GM18502 (cell line): ENCODE measurements at regions not wholly inside any gene's neighbourhood (a gene's known extent, or its start where the extent isn't known, plus 50 kb on each side); places are given as distances from the start of the nearest gene placed in this dataset.
"Not testable (repeated sequence)": the region's sequence is repeated elsewhere in the genome, so short reads cannot be mapped to it uniquely, and the experiment has no call there.

Experiments used
- ATAC-seq: cut with Tn5 transposase; IDR thresholded peaks from one replicate; pipeline ENCODE4 v1.9.1; 2021; ENCODE audit warnings: mild to moderate bottlenecking; ENCODE audit not compliant: unreplicated experiment, poor library complexity

DNA sequence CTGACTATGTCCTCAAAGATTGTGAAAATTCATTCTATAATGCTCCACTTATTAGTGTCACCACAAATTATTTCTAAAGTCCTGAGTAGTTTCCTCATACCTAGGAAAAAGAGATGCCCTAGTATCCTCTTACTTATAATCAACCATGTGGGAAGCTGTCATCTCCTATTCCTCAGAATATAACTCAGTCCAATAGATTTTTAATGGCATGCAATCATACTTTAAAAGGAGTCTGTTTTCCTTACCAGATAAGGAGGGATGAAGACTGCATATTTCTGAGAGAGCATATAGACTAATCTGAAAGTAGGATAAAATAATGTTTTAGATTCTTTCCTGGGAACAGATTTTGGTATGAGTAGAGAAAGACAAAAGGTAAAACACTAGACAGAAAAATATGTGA lies 727.7 kb upstream of the GRM3 start:
- ATAC-seq: no peak

DNA sequence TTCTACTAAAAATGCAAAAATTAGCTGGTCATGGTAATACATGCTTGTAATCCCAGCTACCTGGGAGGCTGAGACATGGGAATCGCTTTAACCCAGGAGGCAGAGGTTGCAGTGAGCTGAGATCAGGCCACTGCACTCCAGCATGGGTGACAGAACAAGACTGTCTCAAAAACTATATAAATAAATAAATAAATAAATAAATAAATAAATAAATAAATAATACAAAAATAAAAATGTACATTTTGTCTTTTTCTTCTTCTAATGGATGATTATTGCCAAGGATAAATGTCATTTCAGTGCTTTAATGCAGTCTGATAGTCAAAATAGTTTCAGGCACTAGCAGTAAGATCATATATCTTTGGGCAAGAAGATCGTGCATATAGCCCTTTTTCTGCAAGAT lies 727.6 kb upstream of the SEMA3D start:
- no peak for ATAC-seq

DNA sequence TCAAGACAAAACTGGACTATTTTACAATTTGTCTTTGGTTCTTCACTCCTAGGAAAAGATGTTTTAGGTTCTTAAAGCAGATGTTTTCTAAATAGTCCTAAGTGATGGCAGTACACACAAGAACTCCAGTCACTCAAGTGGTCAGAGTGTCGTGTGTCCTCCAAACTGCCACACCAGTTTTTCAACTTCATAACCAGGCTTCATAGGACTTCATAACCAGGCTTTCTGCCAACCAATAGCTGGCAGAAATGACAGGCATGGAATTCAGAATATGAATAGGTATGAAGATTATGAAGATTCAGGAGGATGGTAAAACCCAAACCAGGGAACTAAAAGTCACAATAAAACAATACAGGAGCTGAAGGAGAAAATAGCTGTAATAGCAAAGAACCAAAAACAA lies 721.2 kb upstream of the SEMA3D start:
- no peak for ATAC-seq

DNA sequence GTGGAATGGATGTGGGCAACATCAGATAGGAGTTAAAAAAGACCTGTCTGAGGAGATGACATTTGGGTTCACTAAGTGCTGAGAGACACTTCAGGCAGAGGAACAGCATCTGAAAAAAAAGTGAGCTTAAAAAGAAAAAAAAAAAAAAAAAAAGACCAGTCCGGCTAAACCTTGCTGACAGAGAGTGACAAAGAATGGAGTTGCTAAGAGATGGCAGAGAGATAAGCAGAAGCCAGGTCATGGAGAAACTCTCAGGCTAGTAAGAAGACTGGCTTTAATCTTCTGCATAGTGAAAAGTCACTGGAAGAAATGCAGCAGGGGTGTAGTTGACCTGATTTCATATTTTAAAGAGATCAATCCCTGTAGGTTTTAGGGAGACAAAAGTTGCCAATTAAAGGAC lies 711.1 kb upstream of the SEMA3D start:
- ATAC-seq: no peak

DNA sequence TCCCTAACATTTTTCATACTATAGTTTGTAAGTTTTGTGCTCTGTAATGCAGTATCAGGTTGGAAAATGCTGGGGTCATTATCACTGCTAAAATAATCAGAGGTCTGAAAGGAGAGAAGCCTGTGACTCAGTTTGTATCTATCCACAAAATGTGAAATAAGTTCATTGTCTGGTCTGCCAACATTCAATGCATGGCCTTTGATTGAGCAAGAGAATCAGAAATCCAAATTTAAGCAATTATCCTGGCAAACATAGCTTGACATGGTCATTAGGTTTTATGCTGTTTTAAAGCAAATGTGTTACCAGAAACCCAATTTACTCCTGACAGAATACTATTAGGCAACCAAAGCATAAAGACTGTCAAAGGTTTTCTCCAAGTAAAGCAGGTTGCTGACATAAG lies 709.7 kb upstream of the SEMA3D start:
- no peak for ATAC-seq

DNA sequence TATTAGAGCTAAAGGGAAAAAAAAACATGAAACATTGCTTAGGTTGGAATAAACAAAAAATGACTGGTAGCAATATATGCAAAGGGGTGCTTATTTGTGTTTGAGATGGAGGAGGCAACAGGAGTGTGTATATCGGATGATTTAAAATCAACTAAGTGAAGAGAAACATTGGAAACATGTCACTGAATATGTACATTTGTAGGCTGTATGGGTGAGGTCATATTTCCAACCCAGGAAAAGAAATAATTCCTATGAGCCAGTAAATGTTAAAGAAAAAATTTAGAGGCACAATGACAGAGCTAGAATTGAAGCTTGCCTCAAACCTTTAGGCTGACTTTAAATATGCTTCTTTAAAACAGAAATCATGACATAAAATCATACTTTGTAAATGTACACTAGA lies 709.0 kb upstream of the SEMA3D start:
- no peak for ATAC-seq

DNA sequence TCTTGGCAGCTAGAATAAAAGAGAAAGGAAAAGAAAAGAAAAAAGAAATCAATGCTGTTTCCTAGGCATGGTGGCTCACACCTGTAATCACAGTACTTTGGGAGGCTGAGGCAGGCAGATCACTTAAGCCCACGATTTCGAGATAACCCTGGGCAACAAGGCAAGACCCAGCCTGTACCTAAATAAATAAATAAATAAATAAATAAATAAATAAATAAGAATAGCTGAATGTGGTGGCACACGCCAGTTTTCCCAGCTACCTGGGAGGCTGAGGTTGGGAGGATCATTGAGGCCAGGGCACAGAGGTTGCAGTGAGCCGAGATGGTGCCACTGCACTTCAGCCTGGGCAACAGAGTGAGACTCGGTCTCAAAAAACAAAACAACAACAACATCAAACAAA lies 705.0 kb upstream of the SEMA3D start:
- ATAC-seq: not testable (repeated sequence)

DNA sequence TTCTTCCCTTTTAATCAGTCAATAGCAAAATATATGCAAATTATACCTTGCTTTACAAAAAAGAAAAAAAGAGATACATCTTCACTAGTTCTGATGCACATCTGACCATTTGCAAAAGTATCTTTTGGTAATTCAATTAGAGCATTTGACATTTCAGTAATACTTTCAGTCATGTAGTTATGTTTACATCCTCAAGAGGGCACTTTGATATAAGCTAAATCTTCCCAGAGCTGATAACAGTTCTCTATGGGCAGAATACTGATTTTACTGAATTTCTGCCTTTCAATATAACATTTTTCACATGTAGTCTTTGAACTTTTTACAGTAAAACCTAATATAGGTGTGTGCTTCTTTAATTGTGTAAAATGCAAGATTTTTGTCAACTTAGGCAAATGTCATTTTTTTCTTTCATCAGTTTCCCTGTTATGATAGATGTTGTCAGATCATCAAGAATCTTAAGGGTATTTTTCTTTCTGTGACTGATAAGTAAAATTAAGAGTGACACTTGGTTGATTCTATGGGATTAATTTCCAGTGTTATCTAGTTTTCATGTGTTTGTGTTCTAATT lies 703.5 kb upstream of the SEMA3D start:
- ATAC-seq: peak; percentile 86

DNA sequence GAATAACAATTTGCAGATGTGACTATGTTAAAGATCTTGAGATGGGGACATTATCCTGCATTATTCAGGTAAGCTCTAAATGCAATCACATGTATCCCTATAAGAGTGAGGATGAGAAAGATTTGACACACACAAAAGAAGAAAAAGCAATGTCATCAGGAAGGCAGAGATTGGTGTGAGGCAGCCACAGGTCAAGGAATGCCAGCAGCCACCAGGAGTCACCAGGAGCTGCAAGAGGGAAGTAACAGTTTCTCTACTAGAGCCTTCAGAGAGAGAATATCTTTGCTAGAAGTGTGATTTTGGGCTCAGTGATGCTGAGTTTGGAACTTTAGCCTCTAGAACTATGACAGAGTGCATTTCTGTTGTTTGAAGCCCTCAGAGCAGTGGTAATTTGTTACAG lies 700.3 kb upstream of the SEMA3D start:
- no peak for ATAC-seq

DNA sequence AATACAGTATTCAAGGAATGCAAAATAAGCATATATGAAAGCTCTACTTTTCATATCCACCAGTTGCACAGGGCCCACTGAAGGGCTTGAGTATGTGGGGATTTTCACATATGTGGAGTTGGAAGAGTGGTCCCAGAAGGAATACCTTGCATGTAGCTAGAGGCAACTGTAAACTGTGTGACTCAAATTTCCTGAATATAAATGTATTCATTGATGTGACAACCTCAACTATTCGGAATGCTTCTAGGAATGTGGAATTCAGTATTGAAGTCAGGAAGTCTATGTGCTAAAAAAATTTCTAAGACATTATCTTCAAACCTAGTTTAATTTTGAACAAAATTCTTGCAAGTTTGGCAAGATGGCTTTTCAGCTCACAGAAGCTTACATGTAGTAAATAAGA lies 695.5 kb upstream of the SEMA3D start:
- ATAC-seq: no peak

DNA sequence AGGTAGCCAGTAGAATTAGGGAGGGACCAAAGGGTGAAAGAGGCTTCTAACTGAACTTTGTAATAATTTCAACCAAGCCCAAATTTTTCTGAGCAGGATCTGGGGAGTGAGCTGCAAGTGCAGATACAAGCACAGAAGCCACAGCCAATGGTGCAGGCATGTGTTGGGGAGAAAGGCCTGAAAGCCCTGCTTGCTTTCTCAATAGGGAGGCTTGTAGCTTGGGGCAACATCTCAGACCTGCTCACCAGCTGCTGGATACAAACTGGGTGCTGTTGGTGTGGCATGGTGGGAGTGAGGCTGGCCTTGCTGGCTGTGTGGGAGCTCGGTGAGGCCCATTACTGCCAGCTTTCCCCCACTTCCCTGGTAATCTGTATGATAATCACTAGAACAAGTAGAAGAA lies 688.5 kb upstream of the SEMA3D start:
- ATAC-seq: no peak

DNA sequence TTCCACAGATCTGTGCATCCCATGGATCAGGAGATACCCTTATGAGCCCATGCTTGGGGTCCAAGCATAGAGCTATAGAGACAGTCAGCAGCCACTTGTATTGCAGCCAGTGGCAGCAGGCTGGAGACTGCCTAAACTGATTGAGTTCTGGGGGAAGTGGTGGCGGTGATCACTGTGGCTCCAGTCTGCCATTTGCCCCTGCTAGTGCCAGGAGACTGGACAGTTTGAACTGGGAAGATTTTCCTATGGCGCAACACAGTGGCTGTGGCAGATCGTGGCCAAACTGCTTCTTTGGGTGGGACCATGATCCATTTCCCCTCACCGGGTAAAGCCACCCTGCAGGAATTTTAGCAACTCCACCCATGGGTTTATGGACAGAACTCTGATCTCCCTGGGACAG lies 679.7 kb upstream of the SEMA3D start:
- ATAC-seq: no peak

DNA sequence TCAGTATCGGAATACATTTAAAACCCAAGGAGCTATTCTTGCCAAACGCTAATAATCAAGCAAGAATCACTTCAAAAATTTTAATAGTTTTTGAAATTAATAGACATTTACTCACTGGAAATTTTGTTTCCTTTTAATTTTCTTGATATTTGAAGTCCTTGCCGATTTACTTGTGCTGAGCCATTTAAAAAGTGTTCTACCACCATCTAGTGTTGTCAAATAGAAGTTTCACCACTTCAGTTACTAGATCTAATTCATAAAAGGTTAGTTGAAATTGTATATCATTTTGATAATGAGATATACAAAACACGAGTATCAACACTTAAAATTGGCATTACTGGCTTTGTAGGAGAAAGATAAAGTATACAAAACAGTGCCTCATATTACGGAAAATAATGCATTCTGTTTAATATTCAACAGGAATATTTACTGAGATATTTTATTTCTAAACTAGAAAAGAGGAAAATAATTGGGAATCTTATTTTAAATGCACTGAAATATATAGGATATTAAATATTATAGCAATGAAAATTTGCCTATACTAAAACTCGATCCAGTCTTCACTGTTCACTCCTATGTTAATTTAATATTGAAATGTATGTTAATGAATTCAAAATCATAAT lies 664.8 kb upstream of the SEMA3D start:
- ATAC-seq: no peak

DNA sequence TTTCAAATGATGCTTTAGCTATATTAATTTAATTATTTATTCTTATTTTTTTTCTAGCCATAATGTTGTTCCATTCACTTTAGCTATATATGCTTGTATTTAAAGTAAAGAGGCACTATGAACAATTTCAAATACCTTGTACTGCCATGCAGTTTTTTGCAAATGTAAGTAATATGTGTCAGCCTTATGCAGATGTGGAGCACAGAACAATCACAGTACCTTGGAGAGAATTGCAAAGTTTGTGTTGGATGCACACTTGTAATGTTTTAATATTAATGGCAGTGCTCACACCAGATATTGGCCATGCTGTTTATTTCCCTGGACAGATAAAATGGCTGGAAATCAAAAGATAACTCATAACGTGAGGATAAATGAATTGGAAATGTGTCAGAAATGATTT lies 663.5 kb upstream of the SEMA3D start:
- ATAC-seq: no peak

DNA sequence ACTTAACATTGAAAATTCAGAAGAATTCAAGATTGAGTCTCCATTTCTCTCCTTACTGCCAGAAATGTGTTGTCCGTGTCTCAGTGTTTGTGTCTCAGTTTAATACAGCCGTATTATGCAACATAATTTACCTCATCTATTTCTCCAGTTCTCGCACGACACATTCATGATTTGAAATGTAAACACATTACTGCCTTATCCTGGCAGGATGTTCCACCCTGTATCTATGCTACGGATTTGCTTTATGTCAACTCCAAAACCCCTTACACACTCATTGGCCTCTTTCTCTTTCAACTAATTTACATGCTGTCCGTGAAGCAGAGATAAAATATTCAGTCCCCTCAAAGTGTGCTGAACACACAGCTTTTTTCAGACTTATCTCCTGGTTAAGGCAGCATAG lies 653.7 kb upstream of the SEMA3D start:
- no peak for ATAC-seq

DNA sequence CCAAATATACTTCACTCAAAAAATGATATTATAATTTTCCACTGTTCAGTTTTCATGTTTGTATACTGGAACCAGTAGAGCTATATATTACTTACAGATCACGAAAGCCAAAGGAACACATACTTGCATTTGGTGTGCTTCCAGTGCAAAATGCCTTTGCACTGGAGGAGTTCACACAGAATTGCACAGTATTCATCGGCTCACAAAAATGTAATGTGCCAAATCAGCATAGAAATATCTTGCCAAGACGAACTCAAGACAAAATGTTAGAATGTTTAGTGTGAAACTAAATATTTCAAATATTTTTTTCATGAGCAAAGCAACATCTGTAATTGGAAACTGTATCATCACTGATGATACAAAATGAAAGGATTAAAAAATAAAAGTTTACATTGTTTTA lies 646.2 kb upstream of the SEMA3D start:
- no peak for ATAC-seq

DNA sequence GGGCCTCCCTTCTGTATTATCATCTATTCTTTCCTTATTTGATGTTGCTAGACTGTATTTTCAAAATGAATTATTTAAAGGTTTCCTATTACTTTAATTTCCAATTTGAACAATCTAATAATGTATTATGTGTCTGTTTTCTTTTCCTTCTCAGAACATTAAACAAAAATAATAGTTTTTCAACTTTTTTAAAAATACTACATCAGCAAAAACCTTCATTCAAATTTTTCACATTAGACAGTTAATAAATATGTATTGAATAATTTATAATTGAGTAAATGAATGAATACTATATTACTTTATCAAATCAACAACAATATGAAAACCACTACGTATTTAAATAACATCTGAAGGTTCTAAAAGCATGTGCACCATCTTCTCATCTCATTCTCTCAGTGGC lies 644.1 kb upstream of the SEMA3D start:
- no peak for ATAC-seq

DNA sequence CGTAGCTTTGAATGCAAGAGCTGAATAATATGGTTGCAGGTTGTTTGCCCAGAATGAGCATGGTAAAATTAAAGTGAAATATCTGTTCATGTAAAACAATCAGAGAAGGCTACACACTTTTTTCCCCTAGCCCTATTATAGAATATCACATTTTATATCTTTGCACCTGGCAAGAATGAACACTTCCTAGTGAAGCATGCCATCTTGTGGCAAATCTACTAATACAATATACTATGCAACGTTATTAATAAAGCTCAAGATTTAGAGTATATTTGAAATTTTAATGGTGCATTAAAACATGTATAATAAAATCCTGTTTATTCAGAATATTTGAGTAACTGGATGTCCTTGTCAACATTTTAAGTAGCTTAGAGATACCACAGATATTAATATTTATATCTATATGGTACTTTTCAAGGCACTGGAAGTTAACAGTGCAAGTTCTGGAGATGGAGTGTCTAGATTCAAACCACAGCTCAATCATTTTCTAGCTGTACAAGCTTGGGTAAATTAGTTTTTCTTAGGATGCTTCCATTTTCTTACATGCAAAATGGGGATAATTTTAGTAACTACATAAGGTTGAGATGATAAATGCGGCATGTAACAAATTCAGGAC lies 643.1 kb upstream of the SEMA3D start:
- ATAC-seq: no peak

DNA sequence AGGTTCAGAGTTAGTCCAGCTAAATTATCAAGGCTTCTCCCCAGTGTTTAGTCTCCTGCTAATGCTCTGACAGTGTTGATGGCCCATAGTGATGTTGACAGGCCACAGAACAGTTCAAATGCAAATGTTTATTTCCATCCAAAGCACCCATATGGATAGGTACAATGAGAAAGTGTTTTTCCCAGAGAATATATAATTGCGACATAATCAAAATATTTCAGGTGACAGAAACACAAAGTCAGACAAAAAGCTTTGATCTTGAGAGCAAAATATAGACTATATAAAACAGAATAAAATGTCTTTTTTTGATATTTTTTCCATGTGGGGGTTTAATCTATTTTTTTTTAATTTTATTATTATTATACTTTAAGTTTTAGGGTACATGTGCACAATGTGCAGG lies 642.3 kb upstream of the SEMA3D start:
- no peak for ATAC-seq

DNA sequence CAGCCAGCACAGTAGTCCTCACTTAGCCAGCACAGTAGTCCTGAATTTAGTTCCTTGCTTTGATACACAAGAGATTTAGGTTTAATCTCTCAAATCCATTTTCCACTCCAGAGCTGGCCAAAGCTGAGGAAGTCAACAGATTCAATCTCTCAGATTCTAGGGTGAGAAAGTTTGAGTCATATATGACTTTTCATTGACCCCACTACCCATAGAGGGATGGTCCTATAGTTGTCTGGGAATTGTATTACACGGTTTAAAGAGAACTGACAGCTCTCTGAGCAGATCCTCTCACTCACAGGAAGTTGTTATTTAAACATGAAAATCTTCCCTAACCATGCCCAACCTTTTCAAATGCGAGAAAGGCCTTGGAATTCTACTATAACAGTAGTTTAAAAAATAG lies 641.8 kb upstream of the SEMA3D start:
- no peak for ATAC-seq

DNA sequence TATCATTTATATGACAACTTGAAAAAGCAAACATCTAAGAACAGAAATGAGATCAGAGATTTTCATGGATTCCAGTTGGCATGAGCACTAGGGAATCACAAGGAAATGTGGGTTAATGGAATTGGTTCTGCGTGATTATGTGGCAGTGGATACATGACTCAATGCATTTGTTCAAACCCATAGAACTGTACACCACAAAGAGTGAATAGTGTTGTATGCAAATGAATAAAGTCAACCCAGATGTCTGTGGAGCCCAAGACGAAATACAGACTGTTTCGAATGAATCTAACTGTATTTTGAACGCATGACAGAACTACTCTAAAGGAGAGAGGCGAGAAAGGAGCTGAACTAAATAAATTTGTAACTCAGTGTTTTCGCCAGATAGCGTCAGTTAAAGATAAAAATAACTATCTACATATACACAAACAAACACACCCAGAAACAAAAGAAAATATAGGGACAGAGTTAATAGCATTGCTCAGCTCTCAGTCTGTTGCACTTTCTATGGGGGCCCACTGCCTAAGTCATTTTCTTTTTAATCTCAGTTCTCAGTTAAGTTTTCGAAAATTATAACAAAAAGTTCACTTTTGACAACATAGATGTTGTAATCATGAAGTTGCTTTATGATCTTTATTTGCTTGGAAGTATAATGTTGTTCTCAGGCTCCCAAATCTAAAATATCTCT lies 636.7 kb upstream of the SEMA3D start:
- no peak for ATAC-seq

DNA sequence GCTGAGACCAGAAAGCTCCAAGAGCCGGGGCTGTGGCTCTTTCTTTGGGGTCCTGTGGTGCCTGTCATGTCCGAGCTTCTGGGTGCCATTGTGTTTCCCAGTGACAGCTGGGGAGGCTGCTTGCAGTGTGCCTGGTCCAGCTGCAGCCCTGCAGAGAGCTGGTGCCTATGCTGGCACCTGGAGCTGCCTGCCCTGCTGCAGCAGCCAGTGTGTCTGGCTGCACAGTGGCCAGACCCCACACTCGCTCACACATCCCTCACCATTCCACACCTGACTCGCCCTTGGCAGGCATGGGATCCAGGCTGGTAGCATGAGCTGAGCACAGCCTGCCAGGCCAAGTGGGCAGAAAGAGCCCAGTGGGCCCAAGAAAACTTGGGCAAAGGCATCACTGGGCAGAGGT lies 635.1 kb upstream of the SEMA3D start:
- no peak for ATAC-seq
